Transverse colon (tissue), 4 donors: ENCODE measurements at regions not wholly inside any gene's neighbourhood (a gene's known extent, or its start where the extent isn't known, plus 50 kb on each side); places are given as distances from the start of the nearest gene placed in this dataset.

Experiments
- DNase-seq: peaks from one replicate; pipeline ENCODE4 v3.0.0-alpha.2; 2019
- H3K27ac ChIP-seq, 4 donors: fragments of 200-600 bp; sonication (generic); 2 replicates each; pipeline ENCODE4 v1.5.1; 2016 to 2018; ENCODE audit warnings: inconsistent platforms in 4 of 4
- H3K27me3 ChIP-seq: fragments of 200-600 bp; sonication (generic); 2 replicates; pipeline ENCODE4 v1.5.1; 2017; ENCODE audit warnings: inconsistent platforms
- H3K36me3 ChIP-seq, 4 donors: fragments of 200-600 bp; sonication (generic); 2 replicates each; pipeline ENCODE4 v1.5.1; 2017 to 2019; ENCODE audit warnings: inconsistent platforms in 4 of 4
- H3K4me1 ChIP-seq, 4 donors: fragments of 200-600 bp; sonication (generic); 2 replicates each; pipeline ENCODE4 v1.5.1; 2017 to 2020; ENCODE audit warnings: inconsistent platforms in 4 of 4
- H3K4me3 ChIP-seq, 4 donors: fragments of 200-600 bp; sonication (generic); 1 replicate in 1 of 4; 2 replicates in 3 of 4; pipeline versions ENCODE4 v1.5.1 to v1.6.1; 2017 to 2019; ENCODE audit warnings: inconsistent platforms in 4 of 4
- H3K9me3 ChIP-seq, 2 donors: fragments of 200-600 bp; sonication (generic); 2 replicates each; pipeline ENCODE4 v1.5.1; 2017 to 2019; ENCODE audit warnings: inconsistent platforms in 2 of 2
- CTCF ChIP-seq, 5 experiments: fragments of 200-600 bp in 3 of 5; fragments of 450-650 bp in 2 of 5; sonication (generic) in 3 of 5; IDR thresholded peaks; 1 replicate in 2 of 5; 2 replicates in 3 of 5; pipeline ENCODE4 v1.5.1; 2016 to 2017; ENCODE audit warnings: antibody characterized with exemption in 5 of 5, inconsistent platforms in 3 of 5, mild to moderate bottlenecking in 2 of 5, moderate library complexity in 1 of 5
- EP300 ChIP-seq: sonication (generic); formaldehyde crosslinking; IDR thresholded peaks from one replicate; pipeline ENCODE4 v1.6.1; 2017; ENCODE audit warnings: antibody characterized with exemption, low read depth
- POLR2A ChIP-seq: fragments of 450-650 bp; IDR thresholded peaks from one replicate; pipeline ENCODE4 v1.6.1; 2016; ENCODE audit warnings: antibody characterized with exemption, mild to moderate bottlenecking, moderate library complexity
- POLR2AphosphoS5 ChIP-seq, 3 donors: sonication (generic); formaldehyde crosslinking; IDR thresholded peaks; one replicate each; pipeline ENCODE4 v1.6.1; 2016; ENCODE audit warnings: antibody characterized with exemption in 3 of 3
- WGBS, 2 donors: methylation state at CpG; one replicate each; pipeline ENCODE4 v1.1.5; 2018; ENCODE audit warnings: low coverage in 1 of 2; 5-methylcytosine and 5-hydroxymethylcytosine counted together
- in situ Hi-C, 4 donors: fragments of 200-750 bp; cut with MboI; loops; one replicate each; pipeline versions ENCODE4 v1.15.0 to v1.15.1; 2017; ENCODE audit warnings: low sequenced_read_pairs in 3 of 4, low pct_ligation_motif_present in 1 of 4, low pct_unique_long_range_greater_than_20kb in 1 of 4
- intact Hi-C: fragments of 100-400 bp; cut with DNase I; formaldehyde crosslinking; loops from one replicate; pipeline ENCODE4 v1.15.1; 2023; ENCODE audit warnings: low total_unique reads

- Histone ChIP-seq H3K27me3 (no peaks in the 10 kb centered on the region), H3K9me3 (no peaks in the 10 kb centered on the region), H3K36me3 (no peaks in the 10 kb centered on the region), H3K4me3 (no peak overlapping the region), H3K27ac (no peak overlapping the region), H3K4me1 (peaks cover 0 to 10% (median 2%) of the 10 kb centered on the region in 4 donors)
- intact Hi-C loops, result no loop called here
- TF ChIP-seq CTCF (IDR thresholded peaks at IDR 0.05), result no peak
- TF ChIP-seq POLR2AphosphoS5 (IDR thresholded peaks at IDR 0.05), result no peak
- no peak for TF ChIP-seq POLR2A
- no peak for TF ChIP-seq EP300
- in situ Hi-C loops, result no loop called here
- DNase-seq, result no peak
- 72 to 73% methylated on average over 7 of the region's 7 CpGs for WGBS, 2 donors
These were observed 73.9 kb upstream of the HIF1A start for GRCh38 chr14:61621444-61621843.

GRCh38 chr14:61622051-61622450 is 73.3 kb upstream of the HIF1A start:
- H3K4me1 ChIP-seq, result peaks cover 0 to 10% (median 2%) of the 10 kb centered on the region in 4 donors
- TF ChIP-seq POLR2A (no peak), POLR2AphosphoS5 (IDR thresholded peaks at IDR 0.05) (no peak), CTCF (IDR thresholded peaks at IDR 0.05) (no peak), EP300 (no peak)
- in situ Hi-C loops (no loop called here), intact Hi-C loops (no loop called here)
- H3K36me3 ChIP-seq, result no peaks in the 10 kb centered on the region
- no peaks in the 10 kb centered on the region for H3K9me3 ChIP-seq
- H3K4me3 ChIP-seq, result no peak overlapping the region
- H3K27ac ChIP-seq, result no peak overlapping the region
- no peak for DNase-seq
- no peaks in the 10 kb centered on the region for H3K27me3 ChIP-seq

- no peak overlapping the region for H3K4me3 ChIP-seq
- H3K9me3 ChIP-seq, result no peaks in the 10 kb centered on the region
- no peak for DNase-seq
- no peak overlapping the region for H3K27ac ChIP-seq
- intact Hi-C loops, result no loop called here
- in situ Hi-C loops, result no loop called here
- no peaks in the 10 kb centered on the region for H3K36me3 ChIP-seq
- H3K27me3 ChIP-seq, result no peaks in the 10 kb centered on the region
- WGBS, 2 donors, result 90 to 91% methylated on average over 3 of the region's 3 CpGs
- H3K4me1 ChIP-seq, result peaks cover 0 to 10% (median 2%) of the 10 kb centered on the region in 4 donors
- TF ChIP-seq POLR2AphosphoS5 (IDR thresholded peaks at IDR 0.05) (no peak), EP300 (no peak), CTCF (IDR thresholded peaks at IDR 0.05) (no peak), POLR2A (no peak)
These were observed 71.4 kb upstream of the HIF1A start for GRCh38 chr14:61623927-61624326.

GRCh38 chr14:61625165-61625564 is 70.1 kb upstream of the HIF1A start:
- DNase-seq, result no peak
- in situ Hi-C loops, result no loop called here
- WGBS, 2 donors, result 96 to 100% methylated on average over 1 of the region's 1 CpG
- no peak for TF ChIP-seq EP300
- no peak for TF ChIP-seq POLR2AphosphoS5 (IDR thresholded peaks at IDR 0.05)
- no peak for TF ChIP-seq POLR2A
- TF ChIP-seq CTCF (IDR thresholded peaks at IDR 0.05), result no peak
- Histone ChIP-seq H3K27ac (no peak overlapping the region), H3K27me3 (no peaks in the 10 kb centered on the region), H3K36me3 (no peaks in the 10 kb centered on the region), H3K4me1 (peaks cover 0 to 6% (median 1%) of the 10 kb centered on the region in 4 donors), H3K4me3 (no peak overlapping the region), H3K9me3 (no peaks in the 10 kb centered on the region)
- intact Hi-C loops, result no loop called here
